B cell (primary cell): ENCODE measurements at regions not wholly inside any gene's neighbourhood (a gene's known extent, or its start where the extent isn't known, plus 50 kb on each side); places are given as distances from the start of the nearest gene placed in this dataset.

Experiments
- ATAC-seq: fragments of 200-7000 bp; cut with Tn5 transposase; one replicate; pipeline ENCODE4 v1.10.0; 2021; ENCODE audit warnings: low read depth, mild to moderate bottlenecking, moderate number of reproducible peaks, moderate library complexity
- CTCF ChIA-PET: fragments of 350-600 bp; sonication (Branson Sonifier 250); formaldehyde crosslinking; loops from one replicate; lab custom pipeline; 2021; ENCODE audit warnings: antibody characterized with exemption, inconsistent platforms; lab: Charles Lee
- POLR2A ChIA-PET: fragments of 350-600 bp; sonication (Branson Sonifier 250); formaldehyde crosslinking; loops from one replicate; lab custom pipeline; 2021; ENCODE audit warnings: antibody characterized with exemption; lab: Charles Lee
- DNase-seq: peaks from one replicate; pipeline ENCODE4 v3.0.0; 2013
- H2AFZ ChIP-seq: 2 replicates; pipeline ENCODE4 v1.6.1; 2012; ENCODE audit warnings: mild to moderate bottlenecking, low read depth, low read length; ENCODE audit not compliant: insufficient read depth, poor library complexity, severe bottlenecking
- H3K27ac ChIP-seq, 2 donors: 1 replicate in 1 of 2; 2 replicates in 1 of 2; pipeline ENCODE4 v1.5.1; 2012 to 2013; ENCODE audit warnings: low read length in 2 of 2, mild to moderate bottlenecking in 2 of 2, moderate library complexity in 1 of 2
- H3K27me3 ChIP-seq, 4 experiments: fragments of 200-600 bp in 1 of 4; sonication (generic) in 1 of 4; replicated peaks in 1 of 4; 1 replicate in 2 of 4; 2 replicates in 2 of 4; pipeline versions ENCODE4 v1.6.1 to v1.7.0; 2013 to 2016; ENCODE audit warnings: low read length in 3 of 4, mild to moderate bottlenecking in 2 of 4, mixed read lengths in 1 of 4, moderate library complexity in 1 of 4; ENCODE audit not compliant: insufficient read depth in 4 of 4, control insufficient read depth in 3 of 4; ENCODE audit errors: control extremely low read depth in 1 of 4
- H3K36me3 ChIP-seq, 2 experiments: replicated peaks in 1 of 2; 1 replicate in 1 of 2; 2 replicates in 1 of 2; pipeline versions ENCODE4 v1.6.1 to v1.7.1; 2013; ENCODE audit warnings: low read length in 1 of 2; ENCODE audit not compliant: insufficient read depth in 2 of 2, control insufficient read depth in 1 of 2; ENCODE audit errors: control extremely low read depth in 1 of 2, extremely low read depth in 1 of 2
- H3K4me1 ChIP-seq, 2 donors: fragments of 200-600 bp in 1 of 2; sonication (generic) in 1 of 2; 1 replicate in 1 of 2; 2 replicates in 1 of 2; pipeline versions ENCODE4 v1.5.1 to v1.6.1; 2013 to 2017; ENCODE audit warnings: low read length in 2 of 2; ENCODE audit not compliant: control insufficient read depth in 2 of 2, insufficient read depth in 2 of 2
- H3K4me2 ChIP-seq: replicated peaks from 2 replicates; pipeline ENCODE3; 2012; ENCODE audit warnings: mild to moderate bottlenecking, low read depth, low read length; ENCODE audit not compliant: poor library complexity, severe bottlenecking
- H3K4me3 ChIP-seq, 5 experiments: fragments of 200-600 bp in 1 of 5; sonication (generic) in 1 of 5; 1 replicate in 3 of 5; 2 replicates in 2 of 5; pipeline versions ENCODE4 v1.5.1 to v1.7.0; 2011 to 2016; ENCODE audit warnings: low read length in 4 of 5, mild to moderate bottlenecking in 4 of 5, low read depth in 2 of 5, control low read depth in 1 of 5, moderate library complexity in 1 of 5; ENCODE audit not compliant: insufficient read depth in 1 of 5; ENCODE audit errors: control extremely low read depth in 1 of 5, extremely low read depth in 1 of 5
- H3K79me2 ChIP-seq: fragments of 200-600 bp; sonication (generic); one replicate; pipeline ENCODE4 v1.6.0; 2016; ENCODE audit warnings: low read length; ENCODE audit not compliant: control insufficient read depth, insufficient read depth
- H3K9ac ChIP-seq: fragments of 200-600 bp; sonication (generic); 2 replicates; pipeline ENCODE4 v1.6.1; 2017; ENCODE audit warnings: mild to moderate bottlenecking, low read length, moderate library complexity
- H3K9me3 ChIP-seq, 3 donors: one replicate each; pipeline versions ENCODE4 v1.6.1 to v1.7.1; 2013; ENCODE audit warnings: low read length in 2 of 3; ENCODE audit not compliant: control insufficient read depth in 2 of 3, insufficient read depth in 1 of 3; ENCODE audit errors: control extremely low read depth in 1 of 3
- H4K20me1 ChIP-seq: 2 replicates; pipeline ENCODE4 v1.6.0; 2012; ENCODE audit warnings: mild to moderate bottlenecking, low read length; ENCODE audit not compliant: insufficient read depth, control insufficient read depth, poor library complexity, severe bottlenecking
- H3K27ac Mint-ChIP-seq: one replicate; pipeline ENCODE4 v1.8.0; 2021; ENCODE audit warnings: mixed read lengths
- H3K27me3 Mint-ChIP-seq: one replicate; pipeline ENCODE4 v1.8.0; 2021; ENCODE audit warnings: mixed read lengths
- H3K4me1 Mint-ChIP-seq: one replicate; pipeline ENCODE4 v1.8.0; 2021; ENCODE audit warnings: mixed read lengths
- H3K4me3 Mint-ChIP-seq: one replicate; pipeline ENCODE4 v1.8.0; 2021; ENCODE audit warnings: mixed read lengths
- H3K9me3 Mint-ChIP-seq: one replicate; pipeline ENCODE4 v1.8.0; 2022; ENCODE audit warnings: mixed read lengths; ENCODE audit not compliant: insufficient read depth
- CTCF ChIP-seq: fragments of 200-600 bp; IDR thresholded peaks from one replicate; pipeline ENCODE4 v1.8.0; 2022; ENCODE audit warnings: antibody characterized with exemption, mild to moderate bottlenecking
- EZH2 ChIP-seq: IDR thresholded peaks from 2 replicates; pipeline ENCODE4 v1.6.1; 2012; ENCODE audit warnings: borderline replicate concordance, low read depth, mild to moderate bottlenecking, moderate library complexity, low read length; ENCODE audit not compliant: insufficient read depth, poor library complexity, severe bottlenecking
- WGBS: methylation state at CpG from one replicate; pipeline ENCODE4 v1.1.5; 2013; ENCODE audit warnings: missing lambda C conversion rate; ENCODE audit not compliant: insufficient coverage; 5-methylcytosine and 5-hydroxymethylcytosine counted together
- intact Hi-C: fragments of 100-400 bp; cut with micrococcal nuclease; formaldehyde crosslinking; loops from one replicate; pipeline ENCODE4 v1.10.0; 2022

- intact Hi-C loops = no loop called here
- Histone ChIP-seq H4K20me1 (no peaks in the 10 kb centered on the region), H3K36me3 (no peaks in the 10 kb centered on the region), H3K27ac (no peak overlapping the region), H3K79me2 (no peaks in the 10 kb centered on the region), H3K9me3 (peaks cover 0 to 13% (median 10%) of the 10 kb centered on the region in 3 donors), H3K9ac (no peak overlapping the region), H3K4me2 (no peak overlapping the region), H3K27me3 (peaks cover 0 to 14% (median 0%) of the 10 kb centered on the region in 4 experiments), H3K4me1 (no peaks in the 10 kb centered on the region), H3K4me3 (no peak overlapping the region), H2AFZ (no peak overlapping the region)
- H3K4me3 Mint-ChIP-seq = no peak overlapping the region
- ATAC-seq = no peak
- peaks cover 18% of the 10 kb centered on the region for H3K27me3 Mint-ChIP-seq
- POLR2A ChIA-PET = no interaction called here
- H3K4me1 Mint-ChIP-seq = no peaks in the 10 kb centered on the region
- no peak overlapping the region for H3K27ac Mint-ChIP-seq
- WGBS = 100% methylated on average over 1 of the region's 1 CpG
- TF ChIP-seq CTCF (no peak), EZH2 (no peak)
- H3K9me3 Mint-ChIP-seq = no peaks in the 10 kb centered on the region
- CTCF ChIA-PET = interaction anchor here (3.7 kb wide), 1 partner anchor 202 kb away, joined by 26 read pairs; no protein-coding TSS in a partner anchor
- DNase-seq = no peak
Observed at GRCh38 chr13:29710511-29710910, 115.0 kb upstream of the SLC7A1 start.

- 82% methylated on average over 10 of the region's 14 CpGs for WGBS
- Histone ChIP-seq H3K4me3 (no peak overlapping the region), H3K36me3 (no peaks in the 10 kb centered on the region), H2AFZ (no peak overlapping the region), H3K9ac (no peak overlapping the region), H3K27ac (no peak overlapping the region), H4K20me1 (no peaks in the 10 kb centered on the region), H3K79me2 (no peaks in the 10 kb centered on the region), H3K4me1 (no peaks in the 10 kb centered on the region), H3K27me3 (peaks cover 0 to 8% (median 0%) of the 10 kb centered on the region in 4 experiments), H3K9me3 (peaks cover 0 to 10% (median 7%) of the 10 kb centered on the region in 3 donors), H3K4me2 (no peak overlapping the region)
- POLR2A ChIA-PET = no interaction called here
- Mint-ChIP-seq H3K4me1 (no peaks in the 10 kb centered on the region), H3K27me3 (peaks cover 17% of the 10 kb centered on the region), H3K9me3 (no peaks in the 10 kb centered on the region), H3K4me3 (no peak overlapping the region), H3K27ac (no peak overlapping the region)
- ATAC-seq (no peak), DNase-seq (no peak)
- CTCF ChIA-PET = interaction anchor here (1.2 to 3.7 kb wide), 2 partner anchors 201 to 226 kb away, joined by 3 to 26 read pairs; no protein-coding TSS in a partner anchor
- intact Hi-C loops = no loop called here
- TF ChIP-seq CTCF (no peak), EZH2 (no peak)
Observed at GRCh38 chr13:29709407-29710069, 114.0 kb upstream of the SLC7A1 start.
